ENCODE measurements at regions not wholly inside any gene's neighbourhood (a gene's known extent, or its start where the extent isn't known, plus 50 kb on each side); places are given as distances from the start of the nearest gene placed in this dataset.

GRCh38 chr9:86731511-86732063, 215.7 kb downstream of the GAS1 start:
- no peak for DNase-seq (ENCODE audit: low read depth, low spot score)

GRCh38 chr9:86730163-86730928, 217.0 kb downstream of the GAS1 start:
- no peak for DNase-seq (ENCODE audit: low read depth, low spot score)

DNA sequence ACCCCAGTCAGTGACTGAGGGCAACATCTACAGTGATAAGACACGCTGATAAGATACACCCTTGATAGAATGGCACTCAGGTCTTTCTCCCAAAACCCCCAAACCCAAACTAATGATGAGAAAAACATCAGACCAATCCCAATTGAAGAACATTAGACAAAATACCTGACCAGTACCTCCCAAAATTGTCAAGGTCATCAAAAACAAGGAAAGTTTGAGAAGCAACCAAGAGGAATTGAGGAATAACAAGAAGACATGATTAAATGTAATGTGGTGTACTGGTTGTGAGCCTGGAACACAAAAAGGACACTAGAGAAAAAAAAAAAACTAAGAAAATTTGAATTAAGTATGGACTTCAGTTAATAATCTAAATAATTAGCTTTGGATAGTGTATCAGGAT, 222.8 kb downstream of the GAS1 start:
- DNase-seq (ENCODE audit: low read depth, low spot score): no peak

DNA sequence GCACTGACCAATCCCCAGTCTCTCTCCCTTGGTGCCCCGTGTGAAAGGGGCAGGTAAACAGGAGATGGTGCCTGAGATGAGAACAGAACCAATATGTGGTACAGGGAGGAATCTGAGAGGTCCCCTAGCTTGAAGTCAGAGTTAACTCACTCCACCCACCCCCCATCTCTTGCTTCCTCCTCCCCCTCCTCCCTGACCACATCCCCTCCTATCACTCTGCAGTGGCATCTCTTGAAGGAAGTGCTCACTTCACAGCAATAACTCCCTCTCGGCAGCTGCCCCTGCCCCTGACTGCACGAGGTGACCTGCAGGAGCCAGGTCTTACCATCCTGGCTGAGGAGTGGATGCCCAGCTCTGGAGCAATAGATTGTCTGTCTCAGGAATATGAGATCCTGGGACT, 224.0 kb downstream of the GAS1 start:
- no peak for DNase-seq (ENCODE audit: low read depth, low spot score)

GRCh38 chr9:86722706-86723075, 224.6 kb downstream of the GAS1 start:
- no peak for DNase-seq (ENCODE audit: low read depth, low spot score)

DNA sequence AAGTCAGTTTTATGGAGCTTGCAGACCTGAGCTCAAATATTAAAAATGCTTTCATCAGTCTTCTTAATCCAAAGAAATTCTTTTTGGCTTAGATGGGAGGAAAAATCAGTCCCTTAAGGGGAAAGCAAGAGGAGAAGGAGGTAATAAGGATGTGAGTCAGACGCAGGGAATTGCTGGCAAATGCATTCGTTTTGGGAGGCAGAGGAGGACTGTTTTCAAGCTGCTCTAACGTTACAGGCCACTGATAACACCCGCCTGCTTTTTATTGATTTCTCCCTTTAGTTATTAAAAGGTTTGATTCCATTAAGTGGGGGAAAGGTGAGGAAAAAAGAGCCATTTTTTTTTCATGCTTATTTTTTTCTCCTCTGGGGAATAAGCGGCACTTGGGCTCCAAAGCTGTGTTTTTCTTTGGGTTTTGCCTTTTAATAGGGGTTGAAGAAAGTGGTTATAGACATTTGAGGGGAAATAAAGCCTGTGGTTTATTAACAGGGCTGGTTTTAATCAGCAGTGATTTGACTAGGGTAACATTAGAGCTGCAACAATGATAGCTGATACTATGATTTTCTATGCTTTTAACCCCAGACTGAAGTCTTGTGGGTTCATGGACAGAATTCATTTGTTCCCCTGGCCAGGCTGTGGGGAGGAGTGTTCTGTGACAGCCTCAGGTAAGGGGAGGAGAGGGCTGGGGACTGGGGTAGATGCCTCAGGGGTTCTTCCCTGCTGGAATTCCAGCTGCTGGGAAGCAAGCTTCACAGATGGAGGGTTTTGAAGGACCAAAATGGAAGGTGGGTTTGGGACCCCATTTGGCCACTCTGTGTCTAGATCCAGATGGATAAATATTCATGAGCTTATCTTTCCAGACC, 225.2 kb downstream of the GAS1 start:
- DNase-seq (ENCODE audit: low read depth, low spot score): no peak

- DNase-seq (ENCODE audit: low read depth, low spot score): no peak
Measured at GRCh38 chr9:86721226-86721781, 226.0 kb downstream of the GAS1 start.

- DNase-seq (ENCODE audit: low read depth, low spot score): no peak
Measured at GRCh38 chr9:86720639-86721225, 226.6 kb downstream of the GAS1 start.

GRCh38 chr9:86718388-86719049, 228.8 kb downstream of the GAS1 start:
- DNase-seq (ENCODE audit: low read depth, low spot score): no peak

- no peak for DNase-seq (ENCODE audit: low read depth, low spot score)
Measured at GRCh38 chr9:86716326-86716922, 230.9 kb downstream of the GAS1 start.

- no peak for DNase-seq (ENCODE audit: low read depth, low spot score)
Measured at GRCh38 chr9:86714999-86715398, 232.3 kb downstream of the GAS1 start.

GRCh38 chr9:86713970-86714369, 233.3 kb downstream of the GAS1 start:
- no peak for DNase-seq (ENCODE audit: low read depth, low spot score)

GRCh38 chr9:86713470-86713869, 233.8 kb downstream of the GAS1 start:
- DNase-seq (ENCODE audit: low read depth, low spot score): no peak

DNA sequence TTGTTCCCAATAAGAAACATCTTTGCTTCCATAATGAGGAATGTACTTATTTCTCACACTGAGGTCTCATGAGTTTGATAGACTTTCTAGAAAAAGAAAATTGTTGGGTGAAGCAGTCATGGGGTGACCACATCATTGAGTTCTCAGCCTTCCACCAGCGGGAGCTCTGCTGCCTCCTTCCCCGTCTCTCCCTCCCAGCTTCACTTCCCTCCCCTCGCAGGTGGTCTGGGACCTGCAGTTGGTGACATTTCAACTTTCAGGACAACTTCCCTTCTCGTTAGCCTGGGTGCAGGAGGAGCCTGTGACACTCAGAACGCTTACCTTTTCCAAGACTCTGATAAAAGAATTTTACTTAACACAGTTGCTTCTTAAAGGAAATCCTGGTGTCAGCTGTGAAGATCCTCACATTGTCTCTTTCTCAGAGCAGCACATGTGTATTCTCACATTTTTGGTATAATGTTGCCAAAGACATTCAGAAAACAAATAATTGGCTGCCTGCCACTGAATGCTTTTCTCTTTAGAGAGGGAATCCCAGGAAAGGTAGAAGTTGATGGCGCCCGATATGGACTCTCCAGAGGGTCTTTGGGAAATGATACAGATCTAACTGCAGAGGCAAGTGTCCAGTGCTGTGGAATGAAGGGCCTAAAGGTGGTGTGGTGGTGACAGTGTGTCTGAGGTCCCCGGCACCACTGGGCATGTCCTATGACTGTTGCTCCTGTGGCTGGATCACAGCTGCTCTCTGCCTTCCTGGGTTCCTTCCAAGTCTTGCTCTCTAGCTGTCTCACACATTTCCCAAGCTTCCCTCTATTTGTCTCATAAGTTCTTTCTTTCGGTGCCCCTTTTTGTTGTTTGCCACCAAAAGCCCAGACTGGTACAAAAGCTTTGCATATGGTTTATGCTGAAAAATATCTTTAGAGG, 238.1 kb downstream of the GAS1 start:
- no peak for DNase-seq (ENCODE audit: low read depth, low spot score)

DNA sequence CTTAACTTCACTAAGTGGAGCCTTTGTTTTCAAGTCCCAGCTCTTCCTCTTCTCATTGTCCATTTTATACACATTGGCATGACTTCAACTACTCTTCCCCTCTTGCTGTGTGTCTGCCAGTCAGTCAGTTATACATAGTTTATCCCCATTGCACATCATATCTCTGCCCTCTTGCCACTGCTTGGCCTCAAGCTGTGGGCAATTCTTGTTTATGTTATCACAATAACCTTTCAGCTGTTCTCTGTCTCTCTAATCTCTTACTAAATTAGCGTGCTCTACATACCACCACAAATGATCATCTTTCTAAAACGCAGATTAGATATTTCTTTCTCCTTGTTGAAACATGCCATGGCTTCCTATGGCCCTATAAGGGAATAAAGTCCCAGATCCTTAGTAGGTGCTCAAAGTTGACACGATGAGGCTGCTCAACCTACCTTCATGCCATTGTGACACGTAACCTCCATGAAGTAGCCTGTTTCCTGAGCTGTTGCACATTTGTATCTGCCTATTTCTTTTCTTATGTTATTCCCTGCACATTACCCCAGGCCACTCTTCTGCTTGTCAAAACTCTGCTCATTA, 239.3 kb downstream of the GAS1 start:
- DNase-seq (ENCODE audit: low read depth, low spot score): no peak

DNA sequence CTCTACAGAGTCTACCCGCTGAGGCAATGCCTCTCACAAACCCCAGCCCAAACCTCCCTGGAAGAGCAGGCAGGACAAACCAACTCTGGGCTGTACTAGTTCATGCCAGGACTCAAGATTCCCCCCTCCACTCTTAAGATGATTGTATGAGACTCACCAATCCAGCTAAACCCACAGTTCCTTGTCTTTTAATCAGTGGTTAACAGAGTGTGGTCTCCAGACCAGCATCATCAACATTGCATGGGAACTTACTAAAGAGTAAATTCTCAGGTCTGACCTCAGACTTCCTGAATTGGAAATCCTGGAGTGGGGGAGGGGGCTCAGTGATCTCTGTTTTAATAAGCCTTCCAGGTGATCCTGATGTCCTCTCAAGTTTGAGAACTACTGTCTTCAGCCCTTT, 240.9 kb downstream of the GAS1 start:
- DNase-seq (ENCODE audit: low read depth, low spot score): no peak

- no peak for DNase-seq (ENCODE audit: low read depth, low spot score)
Measured at GRCh38 chr9:86705490-86705889, 241.8 kb downstream of the GAS1 start.

- no peak for DNase-seq (ENCODE audit: low read depth, low spot score)
Measured at GRCh38 chr9:86703346-86703745, 244.0 kb downstream of the GAS1 start.

DNA sequence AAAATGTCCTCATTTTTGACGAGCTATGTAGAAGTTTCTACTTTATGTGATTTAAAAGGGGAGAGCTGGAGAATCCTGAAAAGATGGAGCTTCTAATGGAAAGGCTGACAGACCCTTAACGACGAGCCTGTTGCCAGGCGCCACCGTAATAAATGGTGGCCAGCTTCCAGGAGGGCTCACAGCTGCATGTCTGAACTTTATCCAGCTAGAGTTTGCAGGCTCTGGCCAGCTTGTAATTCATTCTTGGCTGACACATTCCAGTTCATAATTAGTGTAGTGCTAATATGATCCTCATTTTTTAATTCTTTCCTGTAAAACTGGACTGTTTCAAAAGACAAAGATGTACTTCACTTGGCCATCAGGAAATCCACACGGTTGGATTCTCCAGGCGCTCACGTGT, 246.7 kb downstream of the GAS1 start:
- no peak for DNase-seq (ENCODE audit: low read depth, low spot score)

- no peak for DNase-seq (ENCODE audit: low read depth, low spot score)
Measured at GRCh38 chr9:86697999-86698398, 249.3 kb downstream of the GAS1 start.
